Spinal cord (tissue), 10 donors: ENCODE measurements at regions not wholly inside any gene's neighbourhood (a gene's known extent, or its start where the extent isn't known, plus 50 kb on each side); places are given as distances from the start of the nearest gene placed in this dataset. TPM values are rescaled to one million over a fixed set of nuclear protein-coding genes. Genes with fewer than 3 reads are reported as not detected.

ENCODE experiments used
- DNase-seq, 6 donors: peaks; one replicate each; pipeline versions ENCODE4 v3.0.0 to v3.0.0-alpha.2; 2013 to 2015; ENCODE audit warnings: low spot score in 6 of 6, low read depth in 4 of 6
- H3K27ac ChIP-seq: one replicate; pipeline ENCODE4 v1.5.1; 2013; ENCODE audit warnings: low read depth, low read length, control low read depth
- H3K27me3 ChIP-seq: one replicate; pipeline ENCODE4 v1.6.1; 2013; ENCODE audit warnings: low read length; ENCODE audit not compliant: control insufficient read depth, insufficient read depth
- H3K36me3 ChIP-seq: one replicate; pipeline ENCODE4 v1.6.1; 2013; ENCODE audit warnings: low read length; ENCODE audit not compliant: control insufficient read depth, insufficient read depth
- H3K4me1 ChIP-seq: one replicate; pipeline ENCODE4 v1.6.1; 2013; ENCODE audit warnings: low read length; ENCODE audit not compliant: control insufficient read depth, insufficient read depth
- H3K4me3 ChIP-seq: one replicate; pipeline ENCODE4 v1.5.1; 2013; ENCODE audit warnings: low read depth, low read length, control low read depth
- H3K9me3 ChIP-seq: one replicate; pipeline ENCODE4 v1.6.1; 2013; ENCODE audit warnings: low read length; ENCODE audit not compliant: control insufficient read depth, insufficient read depth
- WGBS: methylation state at CpG from one replicate; pipeline ENCODE4 v1.1.5; 2013; ENCODE audit warnings: missing lambda C conversion rate; ENCODE audit not compliant: insufficient coverage; 5-methylcytosine and 5-hydroxymethylcytosine counted together
- small RNA-seq: library from RNA; depleted of rRNA; stranded (forward); fragments of <200 nt; gene quantifications from one replicate; pipeline ENCODE3, GENCODE V24; 2014; ENCODE audit warnings: low replicate concordance
- donor health status: healthy.

GRCh38 chr1:118243269-118243668 lies 58.2 kb upstream of the SPAG17 start:
- no peak overlapping the region for H3K4me3 ChIP-seq
- DNase-seq = no peak
- no peaks in the 10 kb centered on the region for H3K36me3 ChIP-seq
- H3K9me3 ChIP-seq = peaks cover 5% of the 10 kb centered on the region
- no peaks in the 10 kb centered on the region for H3K4me1 ChIP-seq
- no peak overlapping the region for H3K27ac ChIP-seq
- H3K27me3 ChIP-seq = no peaks in the 10 kb centered on the region
- 74% methylated on average over 4 of the region's 4 CpGs for WGBS

Small RNAs in the stretch of these regions (small RNA-seq; reads per million reads assigned to genes)
- not detected for gene RNA5SP56
